Activated CD4-positive, alpha-beta T cell treated with anti-CD3 and anti-CD28 coated beads, Interleukin-10, Interleukin-2, amounts not matched to agents 100 ng/mL and 50 ng/mL, durations not matched to agents 16 hours and 8 hours (primary cell): ENCODE measurements at regions not wholly inside any gene's neighbourhood (a gene's known extent, or its start where the extent isn't known, plus 50 kb on each side); places are given as distances from the start of the nearest gene placed in this dataset.

Experiments
- DNase-seq: peaks from one replicate; pipeline ENCODE4 v3.0.0-alpha.2; 2020

GRCh38 chr5:8580298-8580697 lies 711.4 kb downstream of the MTRR start:
- DNase-seq = no peak

DNA sequence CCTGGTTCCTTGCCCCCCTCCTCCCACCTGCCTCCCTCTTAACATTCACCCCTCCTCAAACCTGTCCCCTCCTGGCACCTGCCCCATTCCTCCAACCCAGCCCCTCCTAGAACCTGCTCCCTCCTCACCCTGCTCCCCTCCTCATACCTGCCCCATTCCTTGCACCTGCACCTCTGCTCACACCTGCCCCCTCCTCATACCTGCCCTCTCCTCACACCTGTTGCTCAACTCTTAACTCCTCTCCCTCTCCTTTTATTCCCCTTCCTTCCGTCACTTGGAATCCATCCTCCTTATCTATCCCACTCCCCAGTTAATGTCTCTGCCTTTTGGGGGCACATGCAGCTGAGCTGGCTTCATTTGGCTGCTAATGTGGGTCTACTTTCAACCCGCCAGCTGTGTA lies 712.1 kb downstream of the MTRR start:
- DNase-seq = no peak

DNA sequence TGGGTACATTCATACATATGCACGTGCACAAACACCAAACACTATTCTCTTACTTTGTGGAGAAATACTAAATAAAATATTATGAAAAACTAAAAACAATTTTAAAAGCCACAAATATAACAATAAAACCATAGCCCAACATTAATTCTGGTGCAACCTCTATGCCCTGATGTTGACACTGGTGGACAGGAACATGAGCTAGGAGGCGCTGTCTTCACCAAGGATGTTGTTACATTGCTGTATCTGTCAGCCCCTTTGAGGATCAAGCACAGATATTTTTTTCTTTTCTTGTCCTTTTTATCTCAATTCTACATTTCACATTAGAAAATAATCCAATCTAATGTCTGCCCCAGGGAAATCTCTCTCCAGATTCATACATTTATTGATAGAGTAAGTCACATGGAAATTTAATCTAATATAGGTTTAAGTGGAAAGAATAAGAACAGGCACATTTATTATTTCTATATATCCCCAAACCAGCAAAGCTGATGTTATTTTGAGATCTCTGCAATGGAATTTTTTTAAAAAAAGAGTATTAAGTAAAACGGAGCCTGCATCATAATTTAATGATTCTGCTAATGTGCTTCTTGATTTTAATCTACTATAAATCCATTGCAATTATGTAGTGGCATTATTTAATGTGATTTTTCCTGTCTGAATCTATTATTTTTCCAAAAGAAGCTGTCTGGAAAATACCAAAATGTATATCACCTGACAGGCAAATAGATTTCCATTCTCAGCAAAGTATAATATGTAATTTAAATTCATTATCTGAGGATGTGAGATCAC lies 716.5 kb downstream of the MTRR start:
- DNase-seq = no peak

DNA sequence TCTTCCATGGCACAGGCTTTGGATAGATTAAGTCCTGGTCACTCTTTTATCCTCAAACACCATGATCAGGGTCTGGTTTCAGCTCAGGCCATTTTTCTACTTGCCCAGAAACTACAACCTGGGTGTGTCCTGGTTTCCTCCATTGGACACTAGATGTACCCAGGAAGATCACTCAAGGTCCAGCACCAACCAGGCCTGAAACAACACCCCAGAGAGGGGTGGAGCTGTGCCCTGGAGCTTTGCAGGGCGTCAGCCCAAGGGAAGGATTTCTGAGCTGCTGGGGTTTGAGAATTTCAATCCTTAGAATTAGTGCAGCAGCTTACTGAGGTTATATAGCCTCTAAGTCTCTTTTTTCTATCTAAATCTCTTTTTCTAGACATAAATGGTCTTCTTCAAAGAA lies 722.0 kb downstream of the MTRR start:
- no peak for DNase-seq

DNA sequence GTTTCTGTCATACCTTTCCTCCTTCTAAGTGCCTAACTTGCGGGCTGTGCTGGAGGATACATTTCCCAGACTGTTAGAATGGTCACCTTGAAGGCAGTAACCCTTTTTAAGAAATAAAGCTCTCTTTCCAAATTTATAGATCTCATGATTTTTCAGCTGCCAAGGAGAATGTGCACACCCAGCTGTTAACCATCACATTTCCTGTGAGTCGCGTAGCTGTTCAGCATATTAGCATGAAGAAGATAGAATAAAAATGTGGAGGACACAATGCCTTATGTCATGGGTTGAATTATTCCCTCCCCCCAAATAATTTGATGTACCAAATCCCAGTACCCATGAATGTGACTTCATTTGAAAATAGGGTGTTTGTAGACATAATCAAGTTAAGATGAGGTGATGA lies 729.4 kb downstream of the MTRR start:
- no peak for DNase-seq

DNA sequence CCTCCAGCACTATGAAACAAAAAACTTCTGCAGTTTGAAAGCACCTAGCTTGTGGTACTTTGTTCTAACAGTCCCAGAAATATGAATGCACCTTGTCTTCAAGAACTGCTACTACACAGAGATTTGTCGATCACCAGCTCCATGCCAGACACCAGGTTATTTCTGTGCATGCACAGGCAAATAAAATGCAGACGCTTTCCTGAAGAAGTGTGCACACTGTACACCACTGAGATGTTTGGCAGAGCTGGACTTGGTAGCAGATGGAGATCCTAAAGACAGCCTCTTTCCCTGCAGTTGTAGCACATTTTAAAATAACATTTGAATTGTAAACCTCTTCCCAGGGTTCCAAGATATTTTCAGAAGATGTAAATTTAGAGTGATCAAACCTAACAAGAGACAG lies 730.0 kb downstream of the MTRR start:
- DNase-seq = no peak

DNA sequence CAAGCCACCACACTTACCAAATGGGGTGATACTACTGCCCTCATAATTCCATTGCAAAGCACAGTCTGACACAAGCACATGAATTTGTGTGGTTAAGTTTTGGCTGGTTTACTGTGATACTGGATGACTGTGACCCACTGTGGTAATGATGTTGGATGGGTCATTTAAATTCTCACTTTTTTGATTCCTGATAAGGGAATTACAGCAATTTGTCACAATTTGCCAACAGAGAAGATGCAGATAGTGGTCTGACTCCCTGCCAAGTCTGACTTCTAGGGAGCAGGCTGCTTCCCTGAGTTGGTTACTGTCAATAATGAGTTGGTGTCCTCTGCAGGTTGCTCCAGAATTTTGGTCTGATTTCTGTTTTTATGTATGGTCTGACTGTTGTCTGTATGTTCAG lies 731.9 kb downstream of the MTRR start:
- DNase-seq = no peak

GRCh38 chr5:8601831-8602354 lies 732.9 kb downstream of the MTRR start:
- DNase-seq = no peak

- no peak for DNase-seq
Measured at GRCh38 chr5:8606231-8606630, 737.3 kb downstream of the MTRR start.

GRCh38 chr5:8611067-8611466 lies 742.1 kb downstream of the MTRR start:
- no peak for DNase-seq

GRCh38 chr5:8613078-8613685 lies 744.2 kb downstream of the MTRR start:
- no peak for DNase-seq

DNA sequence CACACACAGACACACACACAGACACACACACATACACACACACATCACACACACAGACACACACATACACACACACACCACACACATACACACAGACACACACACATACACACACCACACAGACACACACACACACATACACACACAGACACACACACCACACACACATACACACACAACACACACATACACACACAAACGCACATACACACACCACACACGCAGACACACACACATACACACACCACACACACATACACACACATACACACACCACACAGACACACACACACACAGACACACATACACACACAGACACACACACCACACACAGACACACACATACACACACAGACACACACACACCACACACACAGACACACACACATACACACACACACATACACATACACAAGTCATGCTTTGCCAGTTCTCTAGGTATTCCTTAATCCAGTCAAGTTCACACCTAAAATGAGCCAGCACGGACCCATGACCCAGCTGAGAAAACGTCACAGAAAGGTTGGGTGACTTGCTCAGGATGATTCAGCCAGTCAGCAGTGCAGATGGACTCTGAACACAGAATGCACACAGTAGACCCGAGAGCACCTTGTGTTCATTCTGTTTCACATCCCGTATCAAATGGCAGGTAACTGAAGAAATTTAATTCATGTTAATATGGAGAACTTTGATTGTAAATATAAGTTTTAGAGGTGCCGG lies 746.4 kb downstream of the MTRR start:
- no peak for DNase-seq

GRCh38 chr5:8628521-8628920 lies 759.6 kb downstream of the MTRR start:
- no peak for DNase-seq

DNA sequence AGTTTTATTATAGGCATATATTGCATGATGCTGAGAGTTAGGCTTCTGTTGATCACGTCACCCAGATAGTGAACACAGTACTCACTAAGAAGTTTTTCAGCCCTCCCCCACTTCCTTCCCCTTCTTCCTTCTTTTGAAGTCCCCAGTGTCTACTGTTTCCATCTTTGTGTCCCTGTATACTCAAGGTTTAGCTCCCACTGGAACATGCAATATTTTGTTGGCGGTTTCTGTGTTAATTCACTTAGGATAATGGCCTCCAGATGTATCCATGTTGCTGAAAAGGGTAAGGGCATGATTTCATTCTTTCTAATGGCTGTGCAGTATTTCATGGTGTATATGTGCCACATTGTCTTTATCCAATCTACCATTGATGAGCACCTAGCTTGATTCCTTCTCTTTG lies 764.3 kb downstream of the MTRR start:
- no peak for DNase-seq

GRCh38 chr5:8633696-8634095 lies 764.7 kb downstream of the MTRR start:
- no peak for DNase-seq

- no peak for DNase-seq
Measured at GRCh38 chr5:8634219-8634618, 765.3 kb downstream of the MTRR start.

DNA sequence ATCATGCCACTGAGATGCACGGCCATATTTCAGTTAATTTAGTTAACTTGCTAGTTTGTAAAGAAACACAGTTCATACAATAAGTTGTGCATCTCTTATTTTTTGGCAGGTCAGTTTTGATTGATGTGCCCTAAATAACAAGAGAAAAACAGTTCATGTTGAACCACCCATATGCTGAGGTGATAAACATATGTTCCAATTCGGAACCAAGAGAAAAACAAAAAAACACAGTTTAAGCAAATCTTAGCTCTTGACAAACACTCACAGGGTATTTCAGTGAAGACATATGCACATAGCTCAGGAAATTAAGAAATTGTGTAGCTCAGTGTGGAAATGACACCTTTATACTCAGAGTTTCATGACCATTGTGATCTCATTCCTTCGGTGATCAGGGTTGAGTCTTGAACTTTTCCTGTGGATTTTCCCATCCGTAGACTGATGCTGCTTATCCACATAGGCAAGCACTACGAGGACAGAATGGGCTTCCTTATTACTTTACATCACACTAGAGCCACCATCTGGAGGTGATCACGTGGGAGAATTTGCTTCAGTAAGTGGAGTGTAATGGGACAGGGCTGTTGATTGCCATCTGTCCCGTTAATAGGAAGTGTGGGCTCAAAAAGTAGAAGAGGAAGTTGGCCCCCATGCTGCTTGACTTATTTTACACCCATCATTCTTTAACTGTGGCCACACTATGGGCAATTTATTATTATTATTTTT lies 773.0 kb downstream of the MTRR start:
- no peak for DNase-seq

- no peak for DNase-seq
Measured at GRCh38 chr5:8644377-8644776, 775.4 kb downstream of the MTRR start.

GRCh38 chr5:8647111-8647510 lies 778.2 kb downstream of the MTRR start:
- no peak for DNase-seq

DNA sequence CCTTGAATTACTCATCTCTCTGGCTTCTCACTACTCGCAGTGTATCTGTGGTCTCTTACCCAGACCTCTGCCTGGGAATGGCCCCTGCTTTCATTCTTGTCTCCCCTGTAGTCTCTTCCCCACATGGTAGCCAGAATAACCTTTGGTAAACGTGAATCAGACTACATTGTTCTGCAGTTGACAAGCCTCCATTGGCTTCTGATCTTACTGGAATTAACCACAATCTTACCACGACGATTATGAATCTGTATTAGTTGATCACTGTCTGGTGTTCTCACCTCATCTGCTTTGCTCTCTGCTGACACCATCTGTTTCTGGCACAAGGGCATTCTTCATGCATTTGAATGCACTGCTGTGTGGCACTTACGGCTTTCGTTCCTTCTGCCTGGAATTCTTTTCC lies 781.2 kb downstream of the MTRR start:
- no peak for DNase-seq

DNA sequence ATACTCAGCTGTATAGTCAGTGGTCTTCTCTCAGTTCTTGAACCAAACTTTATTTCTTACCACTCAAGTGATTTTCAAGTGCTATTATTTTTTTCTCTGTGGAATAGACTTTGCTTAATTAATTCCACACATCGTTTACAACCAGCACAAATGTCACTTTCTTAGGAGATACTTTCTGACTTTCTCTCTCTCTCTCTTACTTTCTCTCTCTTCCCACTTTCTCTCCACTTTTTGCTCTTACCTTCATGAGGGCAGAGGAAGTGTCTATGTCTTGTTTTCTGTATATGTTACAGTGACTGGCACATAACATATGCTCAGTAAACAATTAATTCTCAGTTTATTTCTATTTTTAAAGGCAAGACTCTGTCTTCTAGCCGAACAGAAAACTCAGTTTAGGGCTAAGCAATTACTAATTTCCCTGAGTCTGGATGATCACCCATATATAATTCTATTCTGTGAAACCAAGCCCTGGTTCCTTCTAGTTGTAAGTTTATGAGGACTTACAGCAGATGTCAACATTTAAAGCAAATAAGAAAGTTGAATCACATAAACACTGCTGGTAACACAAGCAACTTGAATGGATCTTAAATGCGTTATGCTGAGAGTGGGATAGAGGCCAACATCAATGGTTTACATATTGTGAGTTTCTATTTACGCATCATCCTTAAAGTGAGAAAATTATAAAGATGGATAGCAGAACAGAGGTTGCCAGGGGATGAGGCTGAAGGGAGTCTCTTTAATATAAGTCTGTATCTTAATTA lies 791.4 kb downstream of the MTRR start:
- DNase-seq = no peak

- no peak for DNase-seq
Measured at GRCh38 chr5:8663374-8663773, 794.4 kb downstream of the MTRR start.

DNA sequence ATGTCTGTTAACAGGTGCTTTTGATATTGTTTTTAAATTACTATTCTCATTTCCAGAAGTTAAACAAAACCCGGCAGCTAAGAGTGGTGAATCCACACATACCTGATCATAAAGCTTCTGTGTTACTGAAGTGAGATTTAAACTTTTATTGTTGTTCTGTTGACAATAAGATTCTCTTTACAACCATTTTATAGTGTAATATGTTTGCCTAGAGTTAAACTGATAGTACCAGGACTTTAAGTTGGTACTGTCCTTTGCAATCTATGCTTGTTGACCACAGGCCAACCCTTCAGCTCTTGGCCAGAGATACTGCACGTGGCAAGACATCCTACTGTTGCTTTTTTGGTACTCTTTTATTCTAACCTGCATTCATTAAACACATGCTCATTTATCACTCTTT lies 806.2 kb downstream of the MTRR start:
- DNase-seq = no peak
